ENCODE measurements at regions not wholly inside any gene's neighbourhood (a gene's known extent, or its start where the extent isn't known, plus 50 kb on each side); places are given as distances from the start of the nearest gene placed in this dataset.

DNA sequence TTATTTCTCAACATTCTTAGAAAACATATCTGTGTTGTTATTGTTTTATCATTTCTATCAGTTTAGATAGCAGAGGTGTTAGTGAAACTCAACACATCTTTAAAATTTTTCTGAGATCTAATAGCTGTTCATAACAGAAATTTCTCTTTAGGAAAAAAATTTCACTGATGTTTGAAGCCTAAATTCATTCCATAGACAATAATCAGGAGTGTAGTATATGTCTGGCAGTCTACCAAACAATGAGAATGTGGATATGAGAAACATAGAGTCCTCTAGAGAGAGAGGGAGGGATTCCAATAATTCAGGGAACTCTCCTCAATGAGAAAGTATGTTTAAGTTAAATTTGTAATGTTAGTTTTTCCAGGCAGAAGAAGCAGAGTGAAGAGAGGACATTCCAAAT is 118.2 kb upstream of the EDNRB start:
- no peaks in the 10 kb centered on the region for H3K27me3 ChIP-seq (ENCODE audit: low read length)
- no peak for ATAC-seq
- intact Hi-C loops (cut with micrococcal nuclease), result no loop called here
- no peaks in the 10 kb centered on the region for H3K36me3 ChIP-seq (ENCODE audit: low read depth, low read length)
- no peaks in the 10 kb centered on the region for H3K4me1 ChIP-seq (ENCODE audit: insufficient read depth, low read length)
- DNase-seq, result no peak
- H3K79me2 ChIP-seq (ENCODE audit: low read length), result no peaks in the 10 kb centered on the region
- H3K4me3 ChIP-seq (ENCODE audit: low read length), result no peak overlapping the region
- H3K9ac ChIP-seq (ENCODE audit: low read length), result no peak overlapping the region
- H3K27ac ChIP-seq (ENCODE audit: low read length), result no peak overlapping the region
- TF ChIP-seq EZH2phosphoT487 (IDR thresholded peaks at IDR 0.05; ENCODE audit: borderline replicate concordance, low read length) (no peak), CTCF (conservative IDR thresholded peaks at IDR 0.05; ENCODE audit: low read depth, low read length) (no peak), EZH2 (IDR thresholded peaks at IDR 0.05; ENCODE audit: low read length, unreplicated experiment) (no peak)
- H4K20me1 ChIP-seq (ENCODE audit: low read length), result no peaks in the 10 kb centered on the region
- H3K9me3 ChIP-seq (ENCODE audit: low read length), result no peaks in the 10 kb centered on the region
- no peak overlapping the region for H2AFZ ChIP-seq (ENCODE audit: low read length)
- H3K4me2 ChIP-seq (ENCODE audit: low read length), result no peak overlapping the region
- BruUV-seq (replicated peaks), result no TSS peak
- POLR2A ChIA-PET (ENCODE audit: unreplicated experiment), result no interaction called here
- H3F3A ChIP-seq (ENCODE audit: low read length, unreplicated experiment), result no peaks in the 10 kb centered on the region
- CTCF ChIA-PET, result no interaction called here
- H3K9me2 ChIP-seq (replicated peaks; ENCODE audit: low read length), result no peaks in the 10 kb centered on the region

GRCh38 chr13:78035500-78035899 is 116.9 kb upstream of the EDNRB start:
- CTCF ChIA-PET, result no interaction called here

GRCh38 chr13:78033509-78033908 is 114.9 kb upstream of the EDNRB start:
- intact Hi-C loops (cut with micrococcal nuclease), result no loop called here
- POLR2A ChIA-PET (ENCODE audit: unreplicated experiment), result no interaction called here
- H3K4me3 ChIP-seq (ENCODE audit: low read length), result no peak overlapping the region
- no peak overlapping the region for H3K9ac ChIP-seq (ENCODE audit: low read length)
- H3K36me3 ChIP-seq (ENCODE audit: low read depth, low read length), result no peaks in the 10 kb centered on the region
- no peaks in the 10 kb centered on the region for H4K20me1 ChIP-seq (ENCODE audit: low read length)
- BruUV-seq (replicated peaks), result no TSS peak
- H3K4me2 ChIP-seq (ENCODE audit: low read length), result no peak overlapping the region
- no peaks in the 10 kb centered on the region for H3F3A ChIP-seq (ENCODE audit: low read length, unreplicated experiment)
- H3K4me1 ChIP-seq (ENCODE audit: insufficient read depth, low read length), result no peaks in the 10 kb centered on the region
- H3K27ac ChIP-seq (ENCODE audit: low read length), result no peak overlapping the region
- CTCF ChIA-PET, result no interaction called here
- no peaks in the 10 kb centered on the region for H3K79me2 ChIP-seq (ENCODE audit: low read length)
- no peak for TF ChIP-seq EZH2 (IDR thresholded peaks at IDR 0.05; ENCODE audit: low read length, unreplicated experiment)
- no peak for TF ChIP-seq EZH2phosphoT487 (IDR thresholded peaks at IDR 0.05; ENCODE audit: borderline replicate concordance, low read length)
- TF ChIP-seq CTCF (conservative IDR thresholded peaks at IDR 0.05; ENCODE audit: low read depth, low read length), result no peak
- H2AFZ ChIP-seq (ENCODE audit: low read length), result no peak overlapping the region
- ATAC-seq, result no peak
- no peaks in the 10 kb centered on the region for H3K9me2 ChIP-seq (replicated peaks; ENCODE audit: low read length)
- no peak for DNase-seq
- H3K27me3 ChIP-seq (ENCODE audit: low read length), result no peaks in the 10 kb centered on the region
- H3K9me3 ChIP-seq (ENCODE audit: low read length), result no peaks in the 10 kb centered on the region

More at GRCh38 chr13:78035500-78035899, 116.9 kb upstream of the EDNRB start:
- no peak overlapping the region for H3K4me2 ChIP-seq (ENCODE audit: low read length)
- no peak overlapping the region for H2AFZ ChIP-seq (ENCODE audit: low read length)
- H3K4me3 ChIP-seq (ENCODE audit: low read length), result no peak overlapping the region
- no peak overlapping the region for H3K9ac ChIP-seq (ENCODE audit: low read length)
- no TSS peak for BruUV-seq (replicated peaks)
- H3K79me2 ChIP-seq (ENCODE audit: low read length), result no peaks in the 10 kb centered on the region
- H3K9me2 ChIP-seq (replicated peaks; ENCODE audit: low read length), result no peaks in the 10 kb centered on the region
- H3K27me3 ChIP-seq (ENCODE audit: low read length), result no peaks in the 10 kb centered on the region
- no peaks in the 10 kb centered on the region for H3K4me1 ChIP-seq (ENCODE audit: insufficient read depth, low read length)
- no peak for TF ChIP-seq EZH2 (IDR thresholded peaks at IDR 0.05; ENCODE audit: low read length, unreplicated experiment)
- TF ChIP-seq CTCF (conservative IDR thresholded peaks at IDR 0.05; ENCODE audit: low read depth, low read length), result no peak
- no peak for TF ChIP-seq EZH2phosphoT487 (IDR thresholded peaks at IDR 0.05; ENCODE audit: borderline replicate concordance, low read length)
- no peaks in the 10 kb centered on the region for H3K9me3 ChIP-seq (ENCODE audit: low read length)
- POLR2A ChIA-PET (ENCODE audit: unreplicated experiment), result no interaction called here
- no peaks in the 10 kb centered on the region for H4K20me1 ChIP-seq (ENCODE audit: low read length)
- H3K36me3 ChIP-seq (ENCODE audit: low read depth, low read length), result no peaks in the 10 kb centered on the region
- H3F3A ChIP-seq (ENCODE audit: low read length, unreplicated experiment), result no peaks in the 10 kb centered on the region
- intact Hi-C loops (cut with micrococcal nuclease), result no loop called here
- H3K27ac ChIP-seq (ENCODE audit: low read length), result no peak overlapping the region
- DNase-seq, result no peak
- no peak for ATAC-seq
